Neuronal stem cell (in vitro differentiated cells): ENCODE measurements at regions not wholly inside any gene's neighbourhood (a gene's known extent, or its start where the extent isn't known, plus 50 kb on each side); places are given as distances from the start of the nearest gene placed in this dataset.

Experiments used
- DNase-seq: peaks from one replicate; pipeline ENCODE4 v3.0.0-alpha.2; 2013; ENCODE audit warnings: low spot score
- H2AFZ ChIP-seq: one replicate; pipeline ENCODE4 v1.6.1; 2013; ENCODE audit warnings: mild to moderate bottlenecking, low read length, inconsistent platforms
- H2AK5ac ChIP-seq: 2 replicates; pipeline ENCODE4 v1.6.1; 2013; ENCODE audit warnings: low read depth, mild to moderate bottlenecking, inconsistent platforms, low read length, moderate library complexity, mixed read lengths
- H2BK120ac ChIP-seq: 2 replicates; pipeline ENCODE4 v1.6.1; 2013; ENCODE audit warnings: low read depth, mild to moderate bottlenecking, inconsistent platforms, low read length, moderate library complexity, mixed read lengths
- H2BK12ac ChIP-seq: one replicate; pipeline ENCODE4 v1.6.1; 2013; ENCODE audit warnings: low read length, inconsistent platforms
- H2BK15ac ChIP-seq: 2 replicates; pipeline ENCODE4 v1.6.1; 2013; ENCODE audit warnings: mild to moderate bottlenecking, low read length, inconsistent platforms, mixed read lengths
- H2BK5ac ChIP-seq: one replicate; pipeline ENCODE4 v1.6.1; 2013; ENCODE audit warnings: inconsistent platforms, mild to moderate bottlenecking, low read length, moderate library complexity
- H3K14ac ChIP-seq: one replicate; pipeline ENCODE4 v1.6.1; 2013; ENCODE audit warnings: low read length, inconsistent platforms
- H3K18ac ChIP-seq: 2 replicates; pipeline ENCODE4 v1.6.1; 2013; ENCODE audit warnings: low read length, inconsistent platforms
- H3K23ac ChIP-seq: 2 replicates; pipeline ENCODE4 v1.6.1; 2013; ENCODE audit warnings: low read depth, mild to moderate bottlenecking, mixed read lengths, low read length, inconsistent platforms; ENCODE audit not compliant: poor library complexity
- H3K27ac ChIP-seq: replicated peaks from 3 replicates; pipeline ENCODE4 v1.5.1; 2013; ENCODE audit warnings: low read length, inconsistent platforms
- H3K27me3 ChIP-seq, 3 experiments: 2 replicates each; pipeline ENCODE4 v1.6.1; 2013; ENCODE audit warnings: low read length in 3 of 3, mild to moderate bottlenecking in 2 of 3, inconsistent platforms in 1 of 3, low read depth in 1 of 3, mixed read lengths in 1 of 3, moderate library complexity in 1 of 3; ENCODE audit not compliant: control insufficient read depth in 3 of 3, insufficient read depth in 3 of 3
- H3K36me3 ChIP-seq, 2 donors: replicated peaks in 1 of 2; 2 replicates each; pipeline ENCODE4 v1.6.1; 2013; ENCODE audit warnings: low read length in 2 of 2; ENCODE audit not compliant: control insufficient read depth in 2 of 2, insufficient read depth in 2 of 2
- H3K4ac ChIP-seq: 2 replicates; pipeline ENCODE4 v1.6.1; 2013; ENCODE audit warnings: inconsistent platforms, mild to moderate bottlenecking, low read length, moderate library complexity
- H3K4me1 ChIP-seq, 2 donors: 1 replicate in 1 of 2; 2 replicates in 1 of 2; pipeline ENCODE4 v1.6.1; 2013; ENCODE audit warnings: low read length in 2 of 2, low read depth in 1 of 2; ENCODE audit not compliant: control insufficient read depth in 2 of 2, insufficient read depth in 1 of 2
- H3K4me2 ChIP-seq: one replicate; pipeline ENCODE4 v1.6.1; 2013; ENCODE audit warnings: mild to moderate bottlenecking, low read length, inconsistent platforms; ENCODE audit not compliant: insufficient read depth, poor library complexity, severe bottlenecking
- H3K4me3 ChIP-seq, 2 donors: 2 replicates each; pipeline ENCODE4 v1.5.1; 2013; ENCODE audit warnings: low read length in 2 of 2, mild to moderate bottlenecking in 2 of 2, inconsistent platforms in 1 of 2, moderate library complexity in 1 of 2
- H3K79me1 ChIP-seq: one replicate; pipeline ENCODE4 v1.6.1; 2013; ENCODE audit warnings: low read depth, mild to moderate bottlenecking, inconsistent platforms, low read length, moderate library complexity
- H3K9ac ChIP-seq: one replicate; pipeline ENCODE4 v1.6.1; 2013; ENCODE audit warnings: mild to moderate bottlenecking, low read depth, low read length, inconsistent platforms; ENCODE audit not compliant: poor library complexity
- H3K9me3 ChIP-seq, 2 donors: replicated peaks in 1 of 2; 2 replicates each; pipeline versions ENCODE3 to v1.6.1; 2013; ENCODE audit warnings: low read length in 2 of 2, mild to moderate bottlenecking in 2 of 2, inconsistent platforms in 1 of 2, low read depth in 1 of 2, mixed read lengths in 1 of 2, moderate library complexity in 1 of 2; ENCODE audit not compliant: control insufficient read depth in 2 of 2, insufficient read depth in 1 of 2
- H4K8ac ChIP-seq: one replicate; pipeline ENCODE4 v1.6.1; 2013; ENCODE audit warnings: low read depth, mild to moderate bottlenecking, inconsistent platforms, low read length, moderate library complexity
- H4K91ac ChIP-seq: one replicate; pipeline ENCODE4 v1.6.1; 2013; ENCODE audit warnings: low read length, low read depth, mild to moderate bottlenecking, inconsistent platforms; ENCODE audit not compliant: poor library complexity
- WGBS, 2 donors: extraction: QIAGEN DNeasy Blood & Tissue Kit; methylation state at CpG; one replicate each; pipeline ENCODE4 v1.1.7; 2013; ENCODE audit warnings: missing lambda C conversion rate in 2 of 2, mixed read lengths in 1 of 2; ENCODE audit not compliant: insufficient read length in 2 of 2, insufficient replicate concordance in 1 of 2; ENCODE audit errors: extremely low coverage in 2 of 2; 5-methylcytosine and 5-hydroxymethylcytosine counted together

DNA sequence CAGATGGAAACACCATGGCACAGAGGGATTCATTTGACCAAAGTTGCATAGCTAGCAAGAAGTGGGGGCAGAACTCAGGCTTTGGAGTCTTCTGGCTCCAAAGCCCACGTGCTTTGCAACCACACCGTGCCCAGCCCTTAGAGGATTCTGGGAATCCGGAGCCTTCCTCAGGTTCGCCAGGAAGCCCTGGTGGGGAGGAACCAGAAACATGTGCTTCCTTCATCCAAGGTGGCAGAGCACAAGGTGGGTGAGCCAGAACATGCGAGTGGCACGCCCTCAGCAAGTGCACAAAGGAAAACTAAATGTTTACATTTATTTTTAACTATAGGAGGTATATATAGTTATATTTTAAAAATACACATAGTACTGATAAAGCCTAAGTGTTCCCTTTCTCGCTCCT is 151.9 kb upstream of the NECTIN1 start:
- Histone ChIP-seq H3K4me1 (peaks cover 0 to 6% of the 10 kb centered on the region in 2 donors), H3K4me3 (no peak overlapping the region), H3K9me3 (no peaks in the 10 kb centered on the region), H3K23ac (no peak overlapping the region), H4K91ac (no peak overlapping the region), H3K4ac (no peak overlapping the region), H2BK120ac (no peak overlapping the region), H2AFZ (no peak overlapping the region), H3K4me2 (no peak overlapping the region), H2AK5ac (no peak overlapping the region), H2BK5ac (no peak overlapping the region), H2BK12ac (no peak overlapping the region), H2BK15ac (no peak overlapping the region), H3K36me3 (no peaks in the 10 kb centered on the region), H3K14ac (no peak overlapping the region), H4K8ac (no peak overlapping the region), H3K18ac (no peak overlapping the region), H3K9ac (no peak overlapping the region), H3K27ac (no peak overlapping the region), H3K27me3 (peaks cover 0 to 13% (median 0%) of the 10 kb centered on the region in 3 experiments), H3K79me1 (no peaks in the 10 kb centered on the region)
- no CpG with 5 or more reads among the region's 7 CpGs for WGBS, 2 donors
- no peak for DNase-seq

DNA sequence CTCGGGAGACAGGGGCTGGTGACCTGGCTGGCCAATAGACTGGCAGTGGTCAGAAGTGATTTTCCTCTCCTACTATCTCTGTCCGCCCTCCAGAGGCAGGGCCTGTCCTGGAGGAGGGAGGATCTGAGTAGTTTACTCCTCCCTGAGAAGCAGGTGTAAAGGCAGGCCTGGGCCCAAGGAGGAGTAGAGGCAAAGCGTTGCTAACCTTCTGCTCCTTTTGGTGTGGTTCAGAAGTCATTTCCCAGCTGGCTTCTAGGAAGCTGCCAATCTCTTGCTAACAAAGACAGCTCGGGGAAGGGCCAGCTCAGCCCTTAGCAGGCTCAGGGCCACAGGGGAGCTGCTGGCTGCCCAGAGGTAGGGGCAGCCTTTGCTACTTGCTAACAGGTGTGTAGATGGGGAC is 151.1 kb upstream of the NECTIN1 start:
- peak overlapping the region; percentile 42 for H3K18ac ChIP-seq
- H3K4me2 ChIP-seq: no peak overlapping the region
- no CpG with 5 or more reads among the region's 4 CpGs for WGBS, 2 donors
- DNase-seq: no peak
- H3K27me3 ChIP-seq: peaks cover 0 to 17% (median 3%) of the 10 kb centered on the region in 3 experiments
- no peak overlapping the region for H3K27ac ChIP-seq
- peaks cover 0 to 6% of the 10 kb centered on the region in 2 donors for H3K4me1 ChIP-seq
- no peaks in the 10 kb centered on the region for H3K79me1 ChIP-seq
- no peaks in the 10 kb centered on the region for H3K36me3 ChIP-seq
- H2BK15ac ChIP-seq: no peak overlapping the region
- no peak overlapping the region for H3K9ac ChIP-seq
- H3K14ac ChIP-seq: no peak overlapping the region
- no peak overlapping the region for H3K23ac ChIP-seq
- H2BK5ac ChIP-seq: no peak overlapping the region
- no peak overlapping the region for H3K4me3 ChIP-seq
- no peak overlapping the region for H2AFZ ChIP-seq
- H4K8ac ChIP-seq: no peak overlapping the region
- H3K9me3 ChIP-seq: no peaks in the 10 kb centered on the region
- H2BK12ac ChIP-seq: no peak overlapping the region
- no peak overlapping the region for H3K4ac ChIP-seq
- no peak overlapping the region for H4K91ac ChIP-seq
- no peak overlapping the region for H2AK5ac ChIP-seq
- no peak overlapping the region for H2BK120ac ChIP-seq

DNA sequence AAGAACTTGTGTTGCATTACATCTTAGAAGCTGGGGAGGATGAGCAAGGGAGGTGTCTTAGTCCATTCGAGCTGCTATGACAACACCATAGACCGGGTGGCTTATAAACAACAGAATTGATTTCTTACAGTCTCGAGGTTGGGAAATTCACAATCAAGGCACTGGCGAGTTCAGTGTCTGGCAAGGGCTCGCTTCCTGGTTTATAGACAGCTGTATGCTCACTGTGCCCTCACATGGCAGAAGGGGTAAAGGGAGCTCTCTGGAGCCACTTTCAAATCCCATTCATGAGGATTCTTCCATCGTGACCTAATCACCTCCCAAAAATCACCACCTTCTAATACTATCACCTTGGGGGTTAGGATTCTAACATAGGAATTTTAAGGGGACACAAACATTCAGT is 150.0 kb upstream of the NECTIN1 start:
- H2BK120ac ChIP-seq: no peak overlapping the region
- no peak overlapping the region for H2BK12ac ChIP-seq
- no peak overlapping the region for H3K14ac ChIP-seq
- no peak overlapping the region for H4K8ac ChIP-seq
- peaks cover 0 to 25% (median 3%) of the 10 kb centered on the region in 3 experiments for H3K27me3 ChIP-seq
- H3K27ac ChIP-seq: no peak overlapping the region
- H3K4me2 ChIP-seq: no peak overlapping the region
- H3K9me3 ChIP-seq: no peaks in the 10 kb centered on the region
- no peak for DNase-seq
- H2AK5ac ChIP-seq: no peak overlapping the region
- H2BK15ac ChIP-seq: no peak overlapping the region
- H2BK5ac ChIP-seq: no peak overlapping the region
- H3K4me3 ChIP-seq: no peak overlapping the region
- no peak overlapping the region for H3K23ac ChIP-seq
- H3K4me1 ChIP-seq: peaks cover 0 to 14% of the 10 kb centered on the region in 2 donors
- no peak overlapping the region for H3K18ac ChIP-seq
- no peak overlapping the region for H2AFZ ChIP-seq
- H4K91ac ChIP-seq: no peak overlapping the region
- no peaks in the 10 kb centered on the region for H3K36me3 ChIP-seq
- WGBS, 2 donors: no CpG with 5 or more reads among the region's 6 CpGs
- no peak overlapping the region for H3K9ac ChIP-seq
- H3K79me1 ChIP-seq: no peaks in the 10 kb centered on the region
- H3K4ac ChIP-seq: no peak overlapping the region

DNA sequence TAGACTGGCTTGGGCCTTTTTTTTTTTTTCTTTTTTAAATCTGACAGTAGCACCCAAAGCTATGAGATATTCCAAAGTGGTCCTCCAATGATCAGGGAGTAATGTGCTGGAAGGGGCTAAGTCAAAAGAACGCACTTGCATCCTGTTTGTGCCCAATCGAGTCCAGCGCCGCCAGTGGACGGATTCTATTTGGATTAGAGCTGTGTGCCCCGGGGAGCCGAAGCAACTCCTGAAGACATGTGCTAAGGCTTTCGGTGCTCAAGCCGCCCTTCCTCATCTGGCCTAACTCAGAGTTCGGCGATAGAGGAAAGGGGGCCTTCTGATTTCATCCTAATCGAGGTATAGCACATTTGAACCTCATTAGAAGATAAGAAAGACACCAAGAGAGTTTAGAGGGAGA is 147.8 kb upstream of the NECTIN1 start:
- Histone ChIP-seq H3K4me3 (no peak overlapping the region), H2BK15ac (no peak overlapping the region), H3K27ac (no peak overlapping the region), H3K18ac (no peak overlapping the region), H3K4ac (no peak overlapping the region), H2BK120ac (no peak overlapping the region), H4K91ac (no peak overlapping the region), H2BK12ac (no peak overlapping the region), H3K4me2 (no peak overlapping the region), H3K14ac (no peak overlapping the region), H4K8ac (no peak overlapping the region), H3K27me3 (peaks cover 0 to 36% (median 3%) of the 10 kb centered on the region in 3 experiments), H2AFZ (no peak overlapping the region), H3K9ac (no peak overlapping the region), H2AK5ac (no peak overlapping the region), H3K79me1 (no peaks in the 10 kb centered on the region), H2BK5ac (no peak overlapping the region), H3K36me3 (no peaks in the 10 kb centered on the region), H3K4me1 (peaks cover 0 to 15% of the 10 kb centered on the region in 2 donors), H3K23ac (no peak overlapping the region), H3K9me3 (no peaks in the 10 kb centered on the region)
- DNase-seq: no peak
- WGBS, 2 donors: no CpG with 5 or more reads among the region's 12 CpGs
